SJCRH30 (cell line): ENCODE measurements at regions not wholly inside any gene's neighbourhood (a gene's known extent, or its start where the extent isn't known, plus 50 kb on each side); places are given as distances from the start of the nearest gene placed in this dataset.

Experiments used
- DNase-seq, 2 experiments: peaks; one replicate each; pipeline ENCODE4 v3.0.0-alpha.2; 2015 to 2020
- H3K27ac ChIP-seq: fragments of 250-450 bp; sonication (Bioruptor Pico); 2 replicates; pipeline ENCODE4 v1.5.1; 2020; ENCODE audit warnings: mild to moderate bottlenecking, moderate library complexity
- H3K27me3 ChIP-seq: fragments of 250-450 bp; sonication (Bioruptor Pico); 2 replicates; pipeline ENCODE4 v1.5.1; 2020; ENCODE audit warnings: mild to moderate bottlenecking, moderate library complexity
- H3K36me3 ChIP-seq: fragments of 250-450 bp; sonication (Bioruptor Pico); 2 replicates; pipeline ENCODE4 v1.5.1; 2020; ENCODE audit warnings: mild to moderate bottlenecking, moderate library complexity
- H3K4me1 ChIP-seq: fragments of 250-450 bp; sonication (Bioruptor Pico); 2 replicates; pipeline ENCODE4 v1.5.1; 2020; ENCODE audit warnings: mild to moderate bottlenecking, moderate library complexity
- H3K4me3 ChIP-seq: fragments of 250-450 bp; sonication (Bioruptor Pico); 2 replicates; pipeline ENCODE4 v1.5.1; 2020; ENCODE audit warnings: mild to moderate bottlenecking, moderate library complexity
- H3K9me3 ChIP-seq: fragments of 250-450 bp; sonication (Bioruptor Pico); replicated peaks from 2 replicates; pipeline ENCODE4 v1.5.1; 2020; ENCODE audit warnings: mild to moderate bottlenecking, moderate library complexity

DNA sequence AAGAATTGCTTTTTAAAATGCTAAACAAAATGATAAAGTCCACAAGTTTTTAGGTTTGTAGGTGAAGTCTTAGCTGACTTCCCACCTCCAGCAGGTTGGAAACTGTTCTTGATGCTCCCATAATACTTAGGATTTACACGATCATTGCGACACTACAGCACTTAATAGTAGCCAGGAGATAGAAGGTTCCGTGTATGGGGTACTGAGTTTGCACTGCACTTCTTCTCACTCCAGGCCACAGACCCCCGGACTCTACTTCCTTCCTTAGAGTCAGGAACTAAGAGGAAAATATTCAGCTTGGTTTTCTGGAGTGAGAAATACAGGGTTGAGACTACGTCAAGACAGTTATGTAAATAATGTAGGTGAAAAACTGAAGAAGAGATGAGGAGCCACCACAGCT is 56.1 kb upstream of the SGK1 start:
- no peak for DNase-seq
- no peak overlapping the region for H3K27ac ChIP-seq
- H3K36me3 ChIP-seq: no peaks in the 10 kb centered on the region
- no peaks in the 10 kb centered on the region for H3K9me3 ChIP-seq
- H3K4me1 ChIP-seq: no peaks in the 10 kb centered on the region
- no peaks in the 10 kb centered on the region for H3K27me3 ChIP-seq
- H3K4me3 ChIP-seq: no peak overlapping the region

DNA sequence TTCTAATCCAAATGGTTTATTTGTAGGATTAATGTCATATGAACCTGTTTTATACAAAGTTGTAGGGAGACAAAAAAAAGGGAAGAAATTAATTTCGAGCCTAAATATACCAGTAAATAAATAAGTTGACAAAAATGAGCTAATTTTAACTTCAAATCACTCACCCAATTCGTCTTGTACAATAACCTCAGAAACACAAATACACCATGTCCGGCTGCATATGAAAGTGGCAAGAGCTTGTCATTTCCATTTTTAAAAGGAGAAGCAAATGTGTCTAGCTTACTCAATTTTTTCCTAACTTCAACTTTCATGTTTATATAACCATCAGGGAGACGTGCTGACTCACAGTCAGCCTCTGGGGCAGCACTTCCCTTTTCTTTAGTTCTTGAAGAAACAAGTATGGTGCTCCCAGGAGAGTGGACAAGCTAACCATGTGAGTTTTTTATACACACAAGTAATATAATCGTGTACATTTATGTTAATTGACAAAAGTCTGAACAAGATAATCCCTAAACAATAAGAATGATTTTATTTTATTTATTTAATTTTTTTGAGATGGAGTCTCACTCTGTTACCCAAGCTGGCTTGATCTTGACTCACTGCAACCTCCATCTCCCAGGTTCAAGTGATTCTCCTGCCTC is 55.5 kb upstream of the SGK1 start:
- no peaks in the 10 kb centered on the region for H3K27me3 ChIP-seq
- DNase-seq: no peak
- no peak overlapping the region for H3K27ac ChIP-seq
- no peaks in the 10 kb centered on the region for H3K4me1 ChIP-seq
- no peak overlapping the region for H3K4me3 ChIP-seq
- H3K9me3 ChIP-seq: no peaks in the 10 kb centered on the region
- no peaks in the 10 kb centered on the region for H3K36me3 ChIP-seq

DNA sequence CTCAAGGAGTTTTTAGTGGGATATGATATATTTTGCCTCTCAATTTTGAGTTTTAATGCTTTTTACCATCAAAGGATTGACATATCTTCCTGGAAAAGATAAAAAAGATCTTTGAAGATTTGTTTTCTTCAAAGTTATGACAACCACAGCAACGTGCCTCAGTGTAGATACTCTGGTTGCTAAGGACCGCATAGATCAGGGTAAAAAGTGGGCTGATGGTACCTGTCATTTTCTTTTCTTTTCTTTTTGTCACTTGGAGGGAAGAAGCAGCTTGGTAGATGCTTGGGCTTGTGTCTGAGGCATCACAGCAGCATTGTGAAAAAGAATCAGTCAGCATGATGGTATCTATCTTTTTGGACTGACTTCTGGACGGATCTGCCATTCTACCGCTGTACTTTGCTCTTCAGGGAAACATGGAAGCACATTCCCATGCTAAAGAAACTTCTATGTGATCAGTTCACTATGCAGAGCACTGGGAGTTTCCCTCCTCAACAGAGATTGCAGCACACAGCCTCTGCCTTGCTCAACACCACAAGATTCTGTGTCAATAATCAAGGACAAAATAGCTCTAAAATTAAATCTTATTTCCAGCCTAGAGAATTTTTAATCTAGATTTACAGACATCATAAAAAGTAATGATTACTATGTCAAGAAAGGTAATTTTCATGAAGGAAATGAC is 54.8 kb upstream of the SGK1 start:
- Histone ChIP-seq H3K9me3 (no peaks in the 10 kb centered on the region), H3K36me3 (no peaks in the 10 kb centered on the region), H3K27ac (no peak overlapping the region), H3K4me1 (no peaks in the 10 kb centered on the region), H3K27me3 (no peaks in the 10 kb centered on the region), H3K4me3 (no peak overlapping the region)
- no peak for DNase-seq

DNA sequence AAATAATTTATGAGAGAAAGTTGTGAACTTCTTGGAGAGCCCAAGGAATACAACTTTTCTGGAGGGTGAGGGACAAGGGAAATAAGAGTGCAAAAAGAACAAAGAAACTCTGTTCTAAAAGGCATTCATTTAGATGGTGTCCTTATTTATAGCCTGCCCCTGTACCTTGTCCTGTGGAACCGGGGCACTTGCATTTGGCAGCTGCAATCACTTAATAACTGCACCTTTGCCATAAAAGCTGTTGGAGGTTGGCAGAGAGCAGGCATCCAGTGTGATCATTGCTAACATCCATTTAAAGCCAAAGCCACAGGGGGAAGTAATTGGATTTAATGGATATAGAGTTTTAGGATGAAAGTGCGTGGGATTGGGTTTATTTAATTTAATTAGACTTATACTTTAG is 50.8 kb upstream of the SGK1 start:
- Histone ChIP-seq H3K4me3 (no peak overlapping the region), H3K27me3 (no peaks in the 10 kb centered on the region), H3K4me1 (no peaks in the 10 kb centered on the region), H3K36me3 (no peaks in the 10 kb centered on the region), H3K27ac (no peak overlapping the region), H3K9me3 (no peaks in the 10 kb centered on the region)
- DNase-seq: no peak
